OCI-LY1 (cell line): ENCODE measurements at regions not wholly inside any gene's neighbourhood (a gene's known extent, or its start where the extent isn't known, plus 50 kb on each side); places are given as distances from the start of the nearest gene placed in this dataset.
"Not testable (repeated sequence)": the region's sequence is repeated elsewhere in the genome, so short reads cannot be mapped to it uniquely, and the experiment has no call there.

Source experiments
- H2AFZ ChIP-seq: fragments of 200-600 bp; sonication (generic), shearing (Covaris generic); 2 replicates; pipeline ENCODE4 v1.6.0; 2014; ENCODE audit warnings: antibody characterized with exemption, mild to moderate bottlenecking, low read length
- H3F3A ChIP-seq: fragments of 200-600 bp; sonication (generic), shearing (Covaris generic); 2 replicates; pipeline ENCODE4 v1.6.0; 2014; ENCODE audit warnings: mild to moderate bottlenecking, antibody characterized with exemption, low read length, moderate library complexity; ENCODE audit not compliant: insufficient read depth
- H3K27ac ChIP-seq: fragments of 200-600 bp; sonication (generic); 2 replicates; pipeline ENCODE4 v1.5.1; 2014; ENCODE audit warnings: low read length, mixed run types, mild to moderate bottlenecking, low read depth; ENCODE audit not compliant: poor library complexity, severe bottlenecking
- H3K27me3 ChIP-seq: fragments of 200-600 bp; sonication (generic); 2 replicates; pipeline ENCODE4 v1.6.0; 2014; ENCODE audit warnings: antibody characterized with exemption, mild to moderate bottlenecking, low read length, moderate library complexity; ENCODE audit not compliant: insufficient read depth
- H3K36me3 ChIP-seq: fragments of 200-600 bp; sonication (generic); 2 replicates; pipeline ENCODE4 v1.6.1; 2014; ENCODE audit warnings: mild to moderate bottlenecking, antibody characterized with exemption, low read length, moderate library complexity, mixed read lengths; ENCODE audit not compliant: insufficient read depth
- H3K4me1 ChIP-seq: fragments of 200-600 bp; sonication (generic); 2 replicates; pipeline ENCODE4 v1.5.1; 2014; ENCODE audit warnings: mild to moderate bottlenecking, low read length, moderate library complexity; ENCODE audit not compliant: insufficient read depth, severe bottlenecking
- H3K4me2 ChIP-seq: fragments of 200-600 bp; sonication (generic), shearing (Covaris generic); 2 replicates; pipeline ENCODE4 v1.6.1; 2014; ENCODE audit warnings: low read length
- H3K4me3 ChIP-seq: fragments of 200-600 bp; sonication (generic); 2 replicates; pipeline ENCODE4 v1.5.1; 2014; ENCODE audit warnings: low read length, low read depth, mild to moderate bottlenecking, mixed read lengths; ENCODE audit not compliant: poor library complexity, severe bottlenecking
- H3K79me2 ChIP-seq: fragments of 200-600 bp; shearing (Covaris generic); 2 replicates; pipeline ENCODE4 v1.6.1; 2016; ENCODE audit warnings: mixed run types, low read length, mixed read lengths; ENCODE audit not compliant: insufficient read depth
- H3K9ac ChIP-seq: fragments of 200-600 bp; sonication (generic), shearing (Covaris generic); 2 replicates; pipeline ENCODE4 v1.6.1; 2014; ENCODE audit warnings: mild to moderate bottlenecking, low read length, mixed read lengths
- H3K9me2 ChIP-seq: fragments of 200-600 bp; sonication (generic), shearing (Covaris generic); 2 replicates; pipeline ENCODE4 v1.6.1; 2014; ENCODE audit warnings: low read depth, mild to moderate bottlenecking, low read length, mixed read lengths
- H3K9me3 ChIP-seq: fragments of 200-600 bp; shearing (Covaris generic); 2 replicates; pipeline ENCODE4 v1.6.1; 2014; ENCODE audit warnings: low read length, mixed read lengths
- H4K20me1 ChIP-seq: fragments of 200-600 bp; sonication (generic), shearing (Covaris generic); 2 replicates; pipeline ENCODE4 v1.6.0; 2016; ENCODE audit warnings: mild to moderate bottlenecking, low read length; ENCODE audit not compliant: insufficient read depth
- EZH2 ChIP-seq: fragments of 200-600 bp; sonication (generic), shearing (Covaris generic); IDR thresholded peaks from 2 replicates; pipeline ENCODE4 v1.8.0; 2017; ENCODE audit warnings: borderline replicate concordance, mixed run types, mild to moderate bottlenecking, antibody characterized with exemption, low read length, moderate library complexity, mixed read lengths
- TF ChIP-seq, protein P1 (sequence below): fragments of 200-600 bp; sonication (generic), shearing (Covaris generic); IDR thresholded peaks from 2 replicates; pipeline ENCODE4 v1.5.1; 2017; ENCODE audit warnings: mild to moderate bottlenecking, antibody characterized with exemption, low read length, moderate library complexity, mixed read lengths

- H3K4me1 ChIP-seq, H3K9me3 ChIP-seq, H3K9ac ChIP-seq, H3K27ac ChIP-seq, H3K36me3 ChIP-seq, H3K79me2 ChIP-seq, H2AFZ ChIP-seq, H3K4me3 ChIP-seq, H4K20me1 ChIP-seq, H3K4me2 ChIP-seq, H3F3A ChIP-seq, H3K27me3 ChIP-seq, H3K9me2 ChIP-seq: not testable (repeated sequence)
These were observed 126.2 kb upstream of the ALDH3B2 start for GRCh38 chr11:67800591-67800990.

DNA sequence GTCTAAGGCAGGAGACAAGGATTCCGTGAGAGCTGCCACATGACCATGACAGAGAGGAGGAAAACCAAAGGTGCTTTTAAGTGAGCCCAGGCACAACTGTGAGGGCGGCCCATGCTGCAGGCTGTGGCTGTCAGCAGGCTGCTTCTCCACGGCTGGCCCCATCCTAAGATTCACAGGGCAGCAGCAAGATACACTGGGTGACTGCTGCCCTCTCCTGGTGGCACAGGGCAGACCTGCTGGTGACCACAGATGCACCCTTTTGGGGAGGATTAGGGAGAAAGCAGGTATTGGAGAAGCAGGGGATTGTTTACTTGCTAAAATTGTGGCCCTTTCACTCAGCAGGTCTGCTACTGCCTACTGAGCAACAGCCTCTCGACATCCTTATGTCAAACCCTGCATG lies 125.4 kb upstream of the ALDH3B2 start:
- H3K9me3 ChIP-seq, H3K4me2 ChIP-seq: not testable (repeated sequence)
- TF ChIP-seq, protein P1, sequence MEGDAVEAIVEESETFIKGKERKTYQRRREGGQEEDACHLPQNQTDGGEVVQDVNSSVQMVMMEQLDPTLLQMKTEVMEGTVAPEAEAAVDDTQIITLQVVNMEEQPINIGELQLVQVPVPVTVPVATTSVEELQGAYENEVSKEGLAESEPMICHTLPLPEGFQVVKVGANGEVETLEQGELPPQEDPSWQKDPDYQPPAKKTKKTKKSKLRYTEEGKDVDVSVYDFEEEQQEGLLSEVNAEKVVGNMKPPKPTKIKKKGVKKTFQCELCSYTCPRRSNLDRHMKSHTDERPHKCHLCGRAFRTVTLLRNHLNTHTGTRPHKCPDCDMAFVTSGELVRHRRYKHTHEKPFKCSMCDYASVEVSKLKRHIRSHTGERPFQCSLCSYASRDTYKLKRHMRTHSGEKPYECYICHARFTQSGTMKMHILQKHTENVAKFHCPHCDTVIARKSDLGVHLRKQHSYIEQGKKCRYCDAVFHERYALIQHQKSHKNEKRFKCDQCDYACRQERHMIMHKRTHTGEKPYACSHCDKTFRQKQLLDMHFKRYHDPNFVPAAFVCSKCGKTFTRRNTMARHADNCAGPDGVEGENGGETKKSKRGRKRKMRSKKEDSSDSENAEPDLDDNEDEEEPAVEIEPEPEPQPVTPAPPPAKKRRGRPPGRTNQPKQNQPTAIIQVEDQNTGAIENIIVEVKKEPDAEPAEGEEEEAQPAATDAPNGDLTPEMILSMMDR, result peak; percentile 39

DNA sequence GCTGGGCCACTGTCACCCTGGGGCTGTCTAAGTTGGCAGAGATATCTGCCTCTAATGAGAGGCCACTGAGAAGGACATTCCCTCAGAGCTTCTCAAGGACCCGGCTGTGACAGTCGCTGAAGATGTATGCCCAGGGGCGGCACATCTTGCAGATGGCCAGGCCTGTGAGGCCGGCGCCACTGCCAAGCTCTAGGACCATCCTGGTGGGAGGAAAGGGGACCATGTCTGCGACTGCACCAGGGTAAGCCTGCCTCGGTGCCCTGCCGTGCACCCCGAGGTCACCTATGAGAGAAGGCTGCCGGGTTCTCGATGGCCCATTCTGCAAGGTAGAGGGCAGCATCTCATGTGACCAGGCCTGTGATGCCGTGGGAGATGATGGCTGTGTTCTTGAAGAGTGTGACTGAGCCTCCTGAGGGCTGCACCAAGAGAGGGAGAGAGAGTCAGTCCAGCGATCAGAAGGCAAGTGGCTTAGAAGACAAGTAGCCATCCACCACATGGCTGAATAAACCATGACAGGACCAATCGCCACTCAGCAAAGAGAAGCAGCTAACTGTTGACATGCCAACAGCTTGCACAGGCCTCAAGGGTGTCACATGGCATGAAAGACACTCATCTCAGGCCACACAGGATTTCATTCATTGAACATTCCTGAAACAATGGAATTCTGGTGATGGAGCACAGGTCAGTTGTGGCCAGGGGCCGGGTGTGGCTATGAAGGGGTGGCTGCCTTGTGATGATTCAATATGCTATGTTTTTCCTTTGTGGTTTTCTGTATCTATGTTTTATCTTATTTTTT lies 123.5 kb upstream of the ALDH3B2 start:
- not testable (repeated sequence) for H3K4me1 ChIP-seq, H3K9me3 ChIP-seq, H3F3A ChIP-seq, H2AFZ ChIP-seq, H3K27me3 ChIP-seq, H3K9me2 ChIP-seq, H3K4me2 ChIP-seq, H3K36me3 ChIP-seq, H3K4me3 ChIP-seq, H3K9ac ChIP-seq, H4K20me1 ChIP-seq, H3K79me2 ChIP-seq, H3K27ac ChIP-seq

More for the DNA sequence above, 125.4 kb upstream of the ALDH3B2 start:
- not testable (repeated sequence) for H3K9me2 ChIP-seq, H3K27ac ChIP-seq, H3K4me1 ChIP-seq, H3K79me2 ChIP-seq, H4K20me1 ChIP-seq, H2AFZ ChIP-seq, H3K4me3 ChIP-seq, H3K36me3 ChIP-seq, H3F3A ChIP-seq, H3K27me3 ChIP-seq, H3K9ac ChIP-seq

- no peaks in the 10 kb centered on the region for H3K9me3 ChIP-seq
- 0 out of 2 replicates have a peak, but pooled peaks cover 4% of the 10 kb centered on the region for H3K27me3 ChIP-seq
- H3K79me2 ChIP-seq, result no peaks in the 10 kb centered on the region
- H3F3A ChIP-seq, result no peaks in the 10 kb centered on the region
- no peak overlapping the region for H2AFZ ChIP-seq
- H4K20me1 ChIP-seq, result no peaks in the 10 kb centered on the region
- H3K4me1 ChIP-seq, result no peaks in the 10 kb centered on the region
- no peak overlapping the region for H3K4me2 ChIP-seq
- H3K36me3 ChIP-seq, result no peaks in the 10 kb centered on the region
- no peak overlapping the region for H3K4me3 ChIP-seq
- TF ChIP-seq, protein P1, result no peak
- no peak for TF ChIP-seq EZH2
- no peak overlapping the region for H3K9ac ChIP-seq
- H3K27ac ChIP-seq, result no peak overlapping the region
- no peaks in the 10 kb centered on the region for H3K9me2 ChIP-seq
These were observed 121.3 kb upstream of the ALDH3B2 start for GRCh38 chr11:67795746-67796145.

GRCh38 chr11:67793750-67794149 lies 119.3 kb upstream of the ALDH3B2 start:
- H3K9me3 ChIP-seq, H3K27ac ChIP-seq, H2AFZ ChIP-seq, H3K9ac ChIP-seq, H3K4me1 ChIP-seq, H3K27me3 ChIP-seq, H3K9me2 ChIP-seq, H3K4me2 ChIP-seq, H3K36me3 ChIP-seq, H4K20me1 ChIP-seq, H3K79me2 ChIP-seq, H3K4me3 ChIP-seq, H3F3A ChIP-seq: not testable (repeated sequence)
